H9 (cell line): ENCODE measurements at regions not wholly inside any gene's neighbourhood (a gene's known extent, or its start where the extent isn't known, plus 50 kb on each side); places are given as distances from the start of the nearest gene placed in this dataset.

ENCODE experiments used
- DNase-seq: peaks from one replicate; pipeline ENCODE4 v3.0.0-alpha.2; 2017
- H2AFZ ChIP-seq: one replicate; pipeline ENCODE4 v1.6.1; 2013; ENCODE audit warnings: mild to moderate bottlenecking, low read length, control low read depth, moderate library complexity
- H2AK5ac ChIP-seq: 2 replicates; pipeline ENCODE4 v1.6.1; 2013; ENCODE audit warnings: low read length, control low read depth, mixed read lengths; ENCODE audit not compliant: insufficient read length
- H2BK120ac ChIP-seq: one replicate; pipeline ENCODE4 v1.6.1; 2013; ENCODE audit warnings: low read depth, mild to moderate bottlenecking, low read length, control low read depth, inconsistent platforms; ENCODE audit not compliant: poor library complexity, severe bottlenecking
- H2BK12ac ChIP-seq: 2 replicates; pipeline ENCODE4 v1.6.1; 2013; ENCODE audit warnings: low read length, control low read depth, mixed read lengths, low read depth; ENCODE audit not compliant: insufficient read length
- H2BK15ac ChIP-seq: 2 replicates; pipeline ENCODE4 v1.6.1; 2013; ENCODE audit warnings: low read depth, low read length, control low read depth
- H2BK20ac ChIP-seq: one replicate; pipeline ENCODE4 v1.6.1; 2013; ENCODE audit warnings: low read depth, mild to moderate bottlenecking, low read length, control low read depth, inconsistent platforms; ENCODE audit not compliant: poor library complexity, severe bottlenecking
- H2BK5ac ChIP-seq: 2 replicates; pipeline ENCODE4 v1.6.1; 2013; ENCODE audit warnings: low read length, control low read depth, mixed read lengths; ENCODE audit not compliant: insufficient read length
- H3K14ac ChIP-seq: 2 replicates; pipeline ENCODE4 v1.6.1; 2013; ENCODE audit warnings: low read length, control low read depth; ENCODE audit not compliant: insufficient read depth
- H3K18ac ChIP-seq: 2 replicates; pipeline ENCODE4 v1.6.1; 2013; ENCODE audit warnings: low read depth, mild to moderate bottlenecking, mixed read lengths, low read length, control low read depth; ENCODE audit not compliant: insufficient read length
- H3K23ac ChIP-seq: 2 replicates; pipeline ENCODE4 v1.6.1; 2013; ENCODE audit warnings: low read length, control low read depth, mixed read lengths, low read depth; ENCODE audit not compliant: insufficient read length
- H3K23me2 ChIP-seq: 2 replicates; pipeline ENCODE4 v1.6.1; 2013; ENCODE audit warnings: low read depth, mild to moderate bottlenecking, mixed read lengths, low read length, control low read depth; ENCODE audit not compliant: insufficient read length, poor library complexity, severe bottlenecking
- H3K27ac ChIP-seq: 2 replicates; pipeline ENCODE4 v1.5.1; 2013; ENCODE audit warnings: low read length, control low read depth, mixed read lengths, low read depth; ENCODE audit not compliant: insufficient read length
- H3K27me3 ChIP-seq: 2 replicates; pipeline ENCODE4 v1.6.1; 2013; ENCODE audit warnings: low read length, control low read depth, inconsistent platforms; ENCODE audit not compliant: insufficient read depth
- H3K4ac ChIP-seq: 2 replicates; pipeline ENCODE4 v1.6.1; 2013; ENCODE audit warnings: low read depth, mild to moderate bottlenecking, control low read depth, inconsistent platforms, low read length, moderate library complexity
- H3K4me1 ChIP-seq: 2 replicates; pipeline ENCODE4 v1.6.1; 2013; ENCODE audit warnings: low read length, control low read depth, inconsistent platforms; ENCODE audit not compliant: insufficient read depth
- H3K4me2 ChIP-seq: 2 replicates; pipeline ENCODE4 v1.6.1; 2013; ENCODE audit warnings: low read length, control low read depth, mixed read lengths; ENCODE audit not compliant: insufficient read length, insufficient read depth
- H3K56ac ChIP-seq: 2 replicates; pipeline ENCODE4 v1.6.1; 2013; ENCODE audit warnings: low read depth, mild to moderate bottlenecking, mixed read lengths, low read length, control low read depth; ENCODE audit not compliant: insufficient read length
- H3K79me1 ChIP-seq: 2 replicates; pipeline ENCODE4 v1.6.1; 2013; ENCODE audit warnings: low read depth, mild to moderate bottlenecking, moderate library complexity, low read length, control low read depth, inconsistent platforms; ENCODE audit not compliant: insufficient read depth, poor library complexity, severe bottlenecking
- H3K79me2 ChIP-seq: 2 replicates; pipeline ENCODE4 v1.6.1; 2013; ENCODE audit warnings: low read length, control low read depth, inconsistent platforms; ENCODE audit not compliant: insufficient read depth
- H3K9ac ChIP-seq: 2 replicates; pipeline ENCODE4 v1.6.1; 2013; ENCODE audit warnings: low read length, control low read depth, mixed read lengths; ENCODE audit not compliant: insufficient read length; ENCODE audit errors: extremely low read depth
- H3K9me3 ChIP-seq: one replicate; pipeline ENCODE4 v1.6.1; 2013; ENCODE audit warnings: low read depth, low read length, inconsistent platforms; ENCODE audit not compliant: control insufficient read depth
- H3T11ph ChIP-seq: one replicate; pipeline ENCODE4 v1.6.1; 2013; ENCODE audit warnings: mild to moderate bottlenecking, low read length, control low read depth, inconsistent platforms
- H4K20me1 ChIP-seq: one replicate; pipeline ENCODE4 v1.6.1; 2013; ENCODE audit not compliant: control insufficient read depth, insufficient read length, insufficient read depth
- H4K5ac ChIP-seq: 2 replicates; pipeline ENCODE4 v1.6.1; 2013; ENCODE audit warnings: low read depth, mild to moderate bottlenecking, mixed read lengths, low read length, control low read depth; ENCODE audit not compliant: insufficient read length
- H4K8ac ChIP-seq: replicated peaks from 2 replicates; pipeline ENCODE4 v1.6.1; 2013; ENCODE audit warnings: low read length, control low read depth, mixed read lengths, low read depth; ENCODE audit not compliant: insufficient read length
- H4K91ac ChIP-seq: 2 replicates; pipeline ENCODE4 v1.6.1; 2013; ENCODE audit warnings: low read depth, mild to moderate bottlenecking, moderate library complexity, mixed read lengths, low read length, control low read depth; ENCODE audit not compliant: insufficient read length
- H3K27ac Mint-ChIP-seq, 3 experiments: 2 replicates in 2 of 3; 3 replicates in 1 of 3; pipeline ENCODE4 v1.8.0; 2020 to 2021; ENCODE audit warnings: mixed read lengths in 3 of 3, mild to moderate bottlenecking in 1 of 3, moderate library complexity in 1 of 3
- H3K27me3 Mint-ChIP-seq: 2 replicates; pipeline ENCODE4 v1.8.0; 2021; ENCODE audit warnings: low read depth, mild to moderate bottlenecking, moderate library complexity, mixed read lengths
- H3K36me3 Mint-ChIP-seq, 3 experiments: 2 replicates in 2 of 3; 3 replicates in 1 of 3; pipeline ENCODE4 v1.8.0; 2020 to 2021; ENCODE audit warnings: low read depth in 3 of 3, mixed read lengths in 3 of 3; ENCODE audit not compliant: insufficient read depth in 1 of 3
- H3K4me1 Mint-ChIP-seq, 2 experiments: 2 replicates each; pipeline ENCODE4 v1.8.0; 2020; ENCODE audit warnings: mixed read lengths in 2 of 2
- H3K4me3 Mint-ChIP-seq, 2 experiments: 2 replicates in 1 of 2; 3 replicates in 1 of 2; pipeline ENCODE4 v1.8.0; 2020 to 2021; ENCODE audit warnings: mild to moderate bottlenecking in 2 of 2, mixed read lengths in 2 of 2, moderate library complexity in 1 of 2
- H3K9me3 Mint-ChIP-seq, 2 experiments: 2 replicates in 1 of 2; 3 replicates in 1 of 2; pipeline ENCODE4 v1.8.0; 2020; ENCODE audit warnings: mild to moderate bottlenecking in 2 of 2, mixed read lengths in 2 of 2, moderate library complexity in 1 of 2
- CTCF ChIP-seq: fragments of 200-600 bp; sonication (generic); conservative IDR thresholded peaks from 3 replicates; pipeline ENCODE4 v1.8.0; 2021; ENCODE audit warnings: antibody characterized with exemption, mild to moderate bottlenecking
- WGBS: extraction: QIAGEN DNeasy Blood & Tissue Kit; methylation state at CpG from one replicate; pipeline ENCODE4 v1.1.7; 2013; ENCODE audit warnings: missing lambda C conversion rate, low lambda C conversion rate, mixed read lengths; ENCODE audit not compliant: insufficient read length; ENCODE audit errors: extremely low coverage; 5-methylcytosine and 5-hydroxymethylcytosine counted together

- Histone ChIP-seq H4K5ac (no peak overlapping the region), H2BK120ac (no peak overlapping the region), H2BK12ac (no peak overlapping the region), H3K27ac (no peak overlapping the region), H3K27me3 (no peaks in the 10 kb centered on the region), H2AFZ (no peak overlapping the region), H3K9ac (no peak overlapping the region), H3K14ac (no peak overlapping the region), H3K23ac (no peak overlapping the region), H3K56ac (no peak overlapping the region), H3K4ac (no peak overlapping the region), H3K9me3 (no peaks in the 10 kb centered on the region), H3K18ac (no peak overlapping the region), H3K4me1 (0 out of 2 replicates have a peak, but pooled peaks cover 2% of the 10 kb centered on the region), H2BK15ac (no peak overlapping the region), H4K8ac (no peak overlapping the region), H3K79me1 (no peaks in the 10 kb centered on the region), H4K91ac (no peak overlapping the region), H3K4me2 (no peak overlapping the region), H4K20me1 (no peaks in the 10 kb centered on the region), H3T11ph (no peak overlapping the region), H2BK5ac (no peak overlapping the region), H2BK20ac (no peak overlapping the region), H2AK5ac (no peak overlapping the region), H3K23me2 (no peaks in the 10 kb centered on the region), H3K79me2 (no peaks in the 10 kb centered on the region)
- no CpG with 5 or more reads among the region's 6 CpGs for WGBS
- no peak overlapping the region for H3K27ac Mint-ChIP-seq
- H3K36me3 Mint-ChIP-seq: no peaks in the 10 kb centered on the region
- no peak for DNase-seq
- H3K9me3 Mint-ChIP-seq: peaks cover 0 to 3% of the 10 kb centered on the region in 2 experiments; a peak in 2 of 5 replicates
- no peak for TF ChIP-seq CTCF
- H3K4me3 Mint-ChIP-seq: no peak overlapping the region
- H3K27me3 Mint-ChIP-seq: peaks cover 7% of the 10 kb centered on the region
- H3K4me1 Mint-ChIP-seq: peaks cover 15 to 27% of the 10 kb centered on the region in 2 experiments
Measured at GRCh38 chr20:48340883-48341281, 486.9 kb downstream of the PREX1 start.
